ENCODE measurements at regions not wholly inside any gene's neighbourhood (a gene's known extent, or its start where the extent isn't known, plus 50 kb on each side); places are given as distances from the start of the nearest gene placed in this dataset.

DNA sequence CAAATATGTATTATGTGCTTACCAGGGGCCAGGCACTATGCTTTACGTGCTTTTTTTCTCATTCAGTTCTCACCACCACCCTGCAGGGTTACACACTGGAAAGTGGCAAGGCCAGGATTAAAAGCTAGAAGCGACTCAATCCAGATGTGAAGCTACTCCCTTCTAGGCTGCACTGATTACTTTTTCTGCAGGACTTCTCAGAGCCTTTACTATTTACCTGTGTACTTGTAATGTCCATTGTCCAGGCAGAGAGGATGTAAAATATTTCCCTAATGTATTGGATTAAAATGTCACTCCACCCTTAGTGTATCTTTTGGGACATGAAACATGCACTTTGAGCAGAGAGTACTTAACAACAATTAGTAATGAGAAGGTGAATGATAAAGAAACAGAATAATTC, 287.5 kb upstream of the EEF2KMT start:
- CTCF ChIA-PET = no interaction called here
- POLR2A ChIA-PET = no interaction called here
- no peak for DNase-seq (ENCODE audit: extremely low spot score)
- TF ChIP-seq, protein P1, sequence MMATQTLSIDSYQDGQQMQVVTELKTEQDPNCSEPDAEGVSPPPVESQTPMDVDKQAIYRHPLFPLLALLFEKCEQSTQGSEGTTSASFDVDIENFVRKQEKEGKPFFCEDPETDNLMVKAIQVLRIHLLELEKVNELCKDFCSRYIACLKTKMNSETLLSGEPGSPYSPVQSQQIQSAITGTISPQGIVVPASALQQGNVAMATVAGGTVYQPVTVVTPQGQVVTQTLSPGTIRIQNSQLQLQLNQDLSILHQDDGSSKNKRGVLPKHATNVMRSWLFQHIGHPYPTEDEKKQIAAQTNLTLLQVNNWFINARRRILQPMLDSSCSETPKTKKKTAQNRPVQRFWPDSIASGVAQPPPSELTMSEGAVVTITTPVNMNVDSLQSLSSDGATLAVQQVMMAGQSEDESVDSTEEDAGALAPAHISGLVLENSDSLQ (IDR thresholded peaks at IDR 0.05) = no peak
- no peak for TF ChIP-seq TARDBP (IDR thresholded peaks at IDR 0.05)
- no peak for TF ChIP-seq NFRKB (IDR thresholded peaks at IDR 0.05)
- no peak for TF ChIP-seq SUZ12 (IDR thresholded peaks at IDR 0.05)
- TF ChIP-seq BHLHE40 (IDR thresholded peaks at IDR 0.05; ENCODE audit: borderline replicate concordance) = no peak

DNA sequence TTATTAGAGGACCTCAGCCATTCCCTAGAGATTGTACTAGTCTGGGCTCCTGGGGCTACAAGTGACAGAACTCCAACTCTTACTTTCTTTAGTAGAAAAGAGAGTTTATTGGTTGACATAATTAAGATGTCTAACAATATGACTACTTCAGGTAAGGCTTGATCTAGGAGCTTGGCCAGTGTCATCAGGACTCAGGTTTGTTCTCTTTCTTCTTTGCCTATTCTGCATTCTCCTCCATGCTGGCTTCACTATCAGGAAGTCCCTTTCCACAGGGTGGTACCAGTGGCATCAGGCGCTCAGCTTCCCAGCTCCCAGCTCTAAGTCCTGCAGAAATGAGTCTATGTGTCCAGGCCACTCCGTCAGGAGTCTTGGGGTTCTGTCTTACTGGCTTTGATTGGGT, 286.1 kb upstream of the EEF2KMT start:
- TF ChIP-seq, protein P1 (IDR thresholded peaks at IDR 0.05) = no peak
- no peak for TF ChIP-seq CTBP1 (IDR thresholded peaks at IDR 0.05; ENCODE audit: borderline replicate concordance)
- no peak for TF ChIP-seq L3MBTL2 (conservative IDR thresholded peaks at IDR 0.05)
- TF ChIP-seq TARDBP (IDR thresholded peaks at IDR 0.05) = no peak
- TF ChIP-seq FOXK2 (IDR thresholded peaks at IDR 0.05) = no peak
- TF ChIP-seq NFRKB (IDR thresholded peaks at IDR 0.05) = no peak
- TF ChIP-seq ARNT (IDR thresholded peaks at IDR 0.05) = no peak
- CTCF ChIA-PET = no interaction called here
- POLR2A ChIA-PET = no interaction called here
- no peak for DNase-seq (ENCODE audit: extremely low spot score)

DNA sequence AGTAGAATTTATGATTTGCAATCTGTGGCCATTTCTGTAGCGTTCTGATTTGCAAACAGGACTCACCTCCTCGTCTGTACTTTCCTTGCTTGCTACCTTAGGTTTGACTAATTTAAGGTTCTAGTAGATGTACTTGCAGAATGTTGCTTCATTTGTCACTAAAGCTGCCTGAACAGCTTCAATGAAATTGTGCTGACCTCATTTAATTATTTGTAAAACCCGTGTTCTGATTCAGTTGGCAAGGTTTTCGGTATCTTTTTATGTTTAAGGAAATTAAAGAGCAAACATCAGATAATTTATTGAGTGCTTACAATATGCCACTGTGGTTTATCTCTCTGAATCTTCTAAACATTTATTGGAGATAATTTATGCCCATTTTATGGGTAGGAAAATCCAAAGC, 284.9 kb upstream of the EEF2KMT start:
- POLR2A ChIA-PET = no interaction called here
- TF ChIP-seq HDGF (IDR thresholded peaks at IDR 0.05; ENCODE audit: borderline replicate concordance) (no peak), SP1 (IDR thresholded peaks at IDR 0.05) (no peak), CTBP1 (IDR thresholded peaks at IDR 0.05; ENCODE audit: borderline replicate concordance) (no peak), L3MBTL2 (conservative IDR thresholded peaks at IDR 0.05) (no peak), LEF1 (IDR thresholded peaks at IDR 0.05; ENCODE audit: borderline replicate concordance) (no peak), ELF4 (IDR thresholded peaks at IDR 0.05) (no peak), ARNT (IDR thresholded peaks at IDR 0.05) (no peak), ZNF384 (IDR thresholded peaks at IDR 0.05) (no peak)
- CTCF ChIA-PET = interaction anchor here (0.6 kb wide), 1 partner anchor 147 kb away, joined by 4 read pairs; no protein-coding TSS in a partner anchor
- DNase-seq (ENCODE audit: extremely low spot score) = no peak

DNA sequence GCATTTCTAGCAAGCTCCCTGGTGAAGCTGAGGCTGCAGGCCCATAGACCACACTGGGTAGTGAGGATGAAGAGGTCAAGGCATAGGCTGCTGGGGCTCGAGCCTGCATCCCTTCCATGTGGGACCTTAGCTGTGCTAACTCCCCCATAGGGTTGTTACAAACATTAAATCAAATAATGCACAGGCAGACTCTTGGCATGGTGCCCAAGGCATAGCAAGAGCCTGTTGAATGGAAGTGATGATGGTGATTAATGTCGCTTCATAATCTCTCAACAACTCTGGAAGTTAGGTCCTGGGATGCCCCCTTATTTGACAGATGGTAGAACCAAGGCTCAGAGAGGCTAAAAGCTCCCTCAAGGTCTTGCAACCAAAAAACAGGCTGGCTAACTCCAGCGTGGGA, 283.9 kb upstream of the EEF2KMT start:
- no peak for TF ChIP-seq ZNF384 (IDR thresholded peaks at IDR 0.05)
- no peak for TF ChIP-seq ARNT (IDR thresholded peaks at IDR 0.05)
- no peak for TF ChIP-seq TARDBP (IDR thresholded peaks at IDR 0.05)
- TF ChIP-seq, protein P1 (IDR thresholded peaks at IDR 0.05) = no peak
- TF ChIP-seq FOXK2 (IDR thresholded peaks at IDR 0.05) = no peak
- no peak for TF ChIP-seq HDGF (IDR thresholded peaks at IDR 0.05; ENCODE audit: borderline replicate concordance)
- no peak for TF ChIP-seq CTBP1 (IDR thresholded peaks at IDR 0.05; ENCODE audit: borderline replicate concordance)
- no peak for TF ChIP-seq SP1 (IDR thresholded peaks at IDR 0.05)
- TF ChIP-seq NFRKB (IDR thresholded peaks at IDR 0.05) = no peak
- TF ChIP-seq SUZ12 (IDR thresholded peaks at IDR 0.05) = no peak
- TF ChIP-seq FOXA1 (IDR thresholded peaks at IDR 0.05) = no peak
- TF ChIP-seq ELF4 (IDR thresholded peaks at IDR 0.05) = no peak
- TF ChIP-seq BHLHE40 (IDR thresholded peaks at IDR 0.05; ENCODE audit: borderline replicate concordance) = no peak
- no peak for TF ChIP-seq L3MBTL2 (conservative IDR thresholded peaks at IDR 0.05)
- TF ChIP-seq LEF1 (IDR thresholded peaks at IDR 0.05; ENCODE audit: borderline replicate concordance) = no peak
- no peak for TF ChIP-seq FOXM1 (IDR thresholded peaks at IDR 0.05; ENCODE audit: borderline replicate concordance)
- ChIA-PET CTCF (no interaction called here), POLR2A (no interaction called here)
- DNase-seq (ENCODE audit: extremely low spot score) = no peak

DNA sequence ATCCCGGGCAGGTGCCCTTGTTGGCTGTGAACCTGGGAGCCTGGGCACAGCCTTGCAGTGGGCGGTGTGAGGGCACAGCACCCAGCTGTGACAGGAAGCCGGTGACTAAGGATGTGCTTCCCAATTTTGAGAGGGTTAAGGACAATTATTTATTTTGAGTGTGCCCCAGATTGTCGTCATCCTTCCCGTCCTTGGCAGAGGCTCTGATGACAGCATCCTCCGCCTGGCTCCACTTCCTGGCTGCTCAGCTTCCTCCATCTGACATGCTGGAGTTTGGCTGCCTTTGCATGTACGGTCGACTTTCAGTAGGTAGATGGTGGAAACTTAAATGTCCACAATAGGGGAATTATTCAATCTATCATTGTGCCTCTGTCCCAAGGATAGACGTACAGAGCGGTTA, 282.4 kb upstream of the EEF2KMT start:
- ChIA-PET CTCF (no interaction called here), POLR2A (interaction anchor here (0.7 kb wide), 1 partner anchor 12 kb away, joined by 3 read pairs; no protein-coding TSS in a partner anchor)

DNA sequence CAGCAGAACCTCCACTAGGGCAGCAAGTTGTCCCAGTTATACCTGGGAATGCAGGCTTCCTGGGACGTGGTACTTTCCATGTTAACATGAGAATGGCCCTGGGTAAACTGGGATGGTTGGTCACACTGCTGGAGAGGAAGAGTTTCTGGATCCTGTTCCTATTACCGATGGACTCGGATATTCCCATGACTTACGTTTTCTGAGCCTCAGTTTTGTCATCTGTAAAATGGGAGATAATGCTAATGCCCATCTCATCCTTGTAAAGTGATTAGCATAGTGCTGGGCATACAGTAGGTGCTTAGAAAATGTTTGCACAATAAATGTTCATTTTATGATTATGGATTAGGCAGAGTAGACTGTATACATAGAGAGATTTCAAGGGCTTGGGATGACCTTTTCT, 280.9 kb upstream of the EEF2KMT start:
- DNase-seq (ENCODE audit: extremely low spot score) = no peak
- CTCF ChIA-PET = no interaction called here
- POLR2A ChIA-PET = no interaction called here
- TF ChIP-seq CTBP1 (IDR thresholded peaks at IDR 0.05; ENCODE audit: borderline replicate concordance) (no peak), FOXK2 (IDR thresholded peaks at IDR 0.05) (no peak), HDGF (IDR thresholded peaks at IDR 0.05; ENCODE audit: borderline replicate concordance) (no peak), FOXA1 (IDR thresholded peaks at IDR 0.05) (no peak), FOXM1 (IDR thresholded peaks at IDR 0.05; ENCODE audit: borderline replicate concordance) (no peak), TARDBP (IDR thresholded peaks at IDR 0.05) (no peak), SP1 (IDR thresholded peaks at IDR 0.05) (no peak), BHLHE40 (IDR thresholded peaks at IDR 0.05; ENCODE audit: borderline replicate concordance) (no peak), ELF4 (IDR thresholded peaks at IDR 0.05) (no peak), LEF1 (IDR thresholded peaks at IDR 0.05; ENCODE audit: borderline replicate concordance) (no peak), NFRKB (IDR thresholded peaks at IDR 0.05) (no peak), ARNT (IDR thresholded peaks at IDR 0.05) (no peak), ZNF384 (IDR thresholded peaks at IDR 0.05) (no peak), L3MBTL2 (conservative IDR thresholded peaks at IDR 0.05) (no peak)
- TF ChIP-seq, protein P1 (IDR thresholded peaks at IDR 0.05) = no peak

More for the DNA sequence above, 282.4 kb upstream of the EEF2KMT start:
- TF ChIP-seq FOXK2 (IDR thresholded peaks at IDR 0.05) (no peak), L3MBTL2 (conservative IDR thresholded peaks at IDR 0.05) (no peak), ELF4 (IDR thresholded peaks at IDR 0.05) (no peak), BHLHE40 (IDR thresholded peaks at IDR 0.05; ENCODE audit: borderline replicate concordance) (no peak), ARNT (IDR thresholded peaks at IDR 0.05) (no peak), NFRKB (IDR thresholded peaks at IDR 0.05) (no peak), TARDBP (IDR thresholded peaks at IDR 0.05) (no peak), LEF1 (IDR thresholded peaks at IDR 0.05; ENCODE audit: borderline replicate concordance) (no peak), SUZ12 (IDR thresholded peaks at IDR 0.05) (no peak), FOXM1 (IDR thresholded peaks at IDR 0.05; ENCODE audit: borderline replicate concordance) (no peak), ZNF384 (IDR thresholded peaks at IDR 0.05) (no peak)
- TF ChIP-seq, protein P1 (IDR thresholded peaks at IDR 0.05) = no peak
- no peak for DNase-seq (ENCODE audit: extremely low spot score)
